Stimulated activated CD8-positive, alpha-beta memory T cell treated with anti-CD3 and anti-CD28 coated beads, Interleukin-12 subunit alpha, Interleukin-12 subunit beta, amount 100 ng/mL, for 24 hours (primary cell): ENCODE measurements at regions not wholly inside any gene's neighbourhood (a gene's known extent, or its start where the extent isn't known, plus 50 kb on each side); places are given as distances from the start of the nearest gene placed in this dataset.
"Not testable (repeated sequence)": the region's sequence is repeated elsewhere in the genome, so short reads cannot be mapped to it uniquely, and the experiment has no call there.

Experiments used
- DNase-seq: peaks from one replicate; pipeline ENCODE4 v3.0.0-alpha.2; 2020; ENCODE audit errors: extremely low read depth

DNA sequence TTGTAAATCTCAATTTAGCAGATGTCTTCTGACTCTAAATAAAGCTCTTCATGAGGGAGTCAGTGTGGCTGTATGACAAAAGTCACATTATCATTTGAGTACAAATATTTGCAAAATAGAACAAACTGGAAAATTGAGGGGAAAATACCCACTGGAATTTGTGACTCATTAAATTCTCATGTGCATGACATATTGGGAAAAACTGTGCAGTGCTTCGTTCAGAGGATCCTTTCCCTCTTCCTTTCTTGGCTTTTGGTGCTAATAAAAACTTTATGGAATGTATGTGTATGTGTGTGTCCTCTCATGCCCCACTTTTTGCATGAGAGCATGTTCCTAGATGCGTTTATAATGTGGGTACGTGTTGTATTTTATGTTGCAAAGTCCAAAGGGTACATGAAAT lies 267.8 kb downstream of the KTN1 start:
- DNase-seq: no peak

DNA sequence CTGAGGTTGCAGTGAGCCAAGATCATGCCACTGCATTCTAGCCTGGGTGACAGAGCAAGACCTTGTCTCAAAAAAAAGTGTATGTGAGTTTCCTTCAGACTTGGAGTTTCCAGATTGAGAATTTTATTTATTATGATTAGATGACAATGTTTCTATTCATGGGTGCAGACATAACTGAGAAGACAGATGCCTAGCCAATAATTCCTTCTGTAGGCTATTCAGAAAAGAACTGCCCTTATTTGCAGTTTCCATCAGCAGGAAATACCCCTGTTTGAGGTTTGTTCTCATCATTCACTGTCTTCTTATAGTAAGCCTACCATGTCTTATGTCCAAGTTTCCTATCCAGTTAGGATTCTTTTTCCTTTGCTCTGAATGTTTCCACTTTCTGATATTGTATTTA lies 269.0 kb downstream of the KTN1 start:
- no peak for DNase-seq

DNA sequence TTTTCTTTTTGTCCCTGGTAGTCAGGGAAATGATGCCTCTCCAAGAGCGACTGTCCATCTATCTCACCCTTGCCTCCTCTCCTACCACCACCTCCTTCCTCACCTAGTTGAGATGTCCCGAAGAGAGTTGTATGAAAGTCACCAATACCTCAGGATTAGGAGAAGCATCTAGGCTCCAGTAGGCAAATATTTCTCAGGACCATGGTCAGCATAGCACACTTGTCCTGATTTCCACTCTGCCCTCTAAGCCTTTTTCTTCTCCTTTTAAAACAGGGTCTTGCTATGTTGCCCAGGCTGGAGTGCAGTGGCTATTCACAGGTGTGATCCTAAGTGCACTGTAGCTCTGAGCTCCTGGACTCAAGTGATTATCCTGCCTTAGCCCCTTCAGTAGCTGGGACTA lies 268.4 kb upstream of the PELI2 start:
- no peak for DNase-seq

GRCh38 chr14:55850825-55851241 lies 267.4 kb upstream of the PELI2 start:
- no peak for DNase-seq

- DNase-seq: no peak
Observed at GRCh38 chr14:55851301-55851700, 266.9 kb upstream of the PELI2 start.

DNA sequence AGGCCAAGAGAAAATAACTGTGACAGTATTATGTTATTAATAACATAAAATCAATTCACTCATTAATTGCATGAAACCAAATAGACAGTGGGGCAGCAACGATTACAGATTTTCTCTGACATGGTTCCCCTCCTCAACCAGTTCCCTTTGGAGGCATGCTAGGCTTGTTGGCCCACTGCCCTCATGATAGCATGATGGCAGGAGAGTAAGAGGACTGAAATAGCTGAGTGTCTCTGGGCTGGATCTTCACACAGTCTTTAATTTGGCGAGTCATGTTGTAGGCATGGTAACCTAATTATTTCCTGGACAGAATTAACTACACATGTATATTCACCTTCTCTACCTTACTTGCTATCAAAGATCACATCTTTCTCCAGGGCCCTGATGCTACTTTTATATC lies 266.2 kb upstream of the PELI2 start:
- DNase-seq: no peak

- DNase-seq: no peak
Observed at GRCh38 chr14:55855751-55856150, 262.5 kb upstream of the PELI2 start.

- no peak for DNase-seq
Observed at GRCh38 chr14:55858604-55859003, 259.6 kb upstream of the PELI2 start.

DNA sequence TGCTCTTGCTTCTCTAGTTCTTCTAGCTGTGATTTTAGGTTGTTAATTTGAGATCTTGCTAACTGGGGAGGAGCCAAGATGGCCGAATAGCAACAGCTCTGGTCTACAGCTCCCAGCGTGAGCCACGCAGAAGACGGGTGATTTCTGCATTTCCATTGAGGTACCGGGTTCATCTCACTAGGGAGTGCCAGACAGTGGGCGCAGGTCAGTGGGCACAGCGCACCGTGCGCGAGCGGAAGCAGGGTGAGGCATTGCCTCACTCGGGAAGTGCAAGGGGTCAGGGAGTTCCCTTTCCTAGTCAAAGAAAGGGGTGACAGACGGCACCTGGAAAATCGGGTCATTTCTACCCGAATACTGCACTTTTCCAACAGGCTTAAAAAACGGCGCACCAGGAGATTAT lies 256.6 kb upstream of the PELI2 start:
- DNase-seq: not testable (repeated sequence)

- DNase-seq: no peak
Observed at GRCh38 chr14:55864890-55865655, 253.1 kb upstream of the PELI2 start.

DNA sequence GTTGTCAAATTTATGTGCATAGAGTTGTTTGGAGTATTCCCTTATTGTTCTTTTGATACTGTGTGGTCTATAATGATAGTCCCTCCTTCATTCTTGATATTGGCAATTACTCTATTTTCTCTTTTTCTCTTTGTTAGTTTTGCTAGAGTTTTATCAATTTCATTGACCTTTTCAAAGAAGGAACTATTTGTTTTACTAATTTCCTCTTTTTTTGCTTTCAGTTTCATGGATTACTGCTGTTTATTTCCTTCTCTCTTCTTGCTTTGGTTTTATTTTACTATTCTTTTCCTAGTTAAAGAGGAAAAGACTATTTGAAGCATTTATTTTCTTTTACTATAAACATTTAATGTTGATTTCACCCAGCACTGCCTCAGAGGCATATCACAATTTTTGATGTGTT lies 250.9 kb upstream of the PELI2 start:
- no peak for DNase-seq

GRCh38 chr14:55867719-55868118 lies 250.5 kb upstream of the PELI2 start:
- DNase-seq: no peak

- no peak for DNase-seq
Observed at GRCh38 chr14:55869397-55870049, 248.7 kb upstream of the PELI2 start.

DNA sequence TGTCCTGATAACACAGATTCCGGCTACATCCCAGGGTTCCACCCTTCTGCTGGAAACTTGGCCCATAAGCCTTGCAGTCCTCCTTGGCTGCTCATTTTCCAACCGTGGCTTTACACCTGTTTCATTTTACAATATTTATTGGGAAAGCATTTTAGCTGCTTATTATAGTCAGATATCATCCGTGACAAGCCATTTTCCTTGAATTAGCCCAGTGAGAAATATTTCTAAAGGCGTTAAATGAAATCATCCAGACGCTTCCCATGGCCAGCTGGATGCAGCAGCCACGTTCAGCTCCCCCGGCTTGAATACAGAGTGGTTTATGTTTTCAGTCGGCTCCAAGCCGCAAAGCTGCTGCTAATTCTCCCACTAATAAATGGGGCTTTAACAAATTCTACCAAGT lies 245.0 kb upstream of the PELI2 start:
- DNase-seq: no peak

- DNase-seq: no peak
Observed at GRCh38 chr14:55874785-55875184, 243.4 kb upstream of the PELI2 start.

DNA sequence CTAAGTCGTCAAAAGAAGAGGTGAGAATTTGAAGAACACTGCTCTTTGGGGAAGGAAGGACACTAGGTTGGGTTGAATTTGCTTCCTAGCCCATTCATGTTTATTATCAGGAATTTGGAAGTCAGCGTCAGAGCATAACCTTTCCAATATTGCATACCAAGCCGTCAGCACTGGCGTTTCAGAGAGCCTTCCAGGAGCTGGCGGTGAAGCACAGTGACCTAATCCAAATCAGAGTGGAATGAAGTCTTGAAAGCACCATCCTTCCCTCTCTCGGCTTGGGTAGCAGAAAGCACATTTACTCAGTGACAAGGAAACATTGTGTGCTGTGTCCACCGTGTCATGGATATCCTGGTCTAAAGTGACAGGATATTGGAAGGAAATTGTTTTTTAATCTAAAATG lies 240.3 kb upstream of the PELI2 start:
- DNase-seq: no peak

- no peak for DNase-seq
Observed at GRCh38 chr14:55881577-55882241, 236.5 kb upstream of the PELI2 start.

- DNase-seq: no peak
Observed at GRCh38 chr14:55884819-55885218, 233.4 kb upstream of the PELI2 start.

- no peak for DNase-seq
Observed at GRCh38 chr14:55889124-55889523, 229.1 kb upstream of the PELI2 start.

GRCh38 chr14:55891692-55892091 lies 226.5 kb upstream of the PELI2 start:
- no peak for DNase-seq

- DNase-seq: no peak
Observed at GRCh38 chr14:55892906-55893305, 225.3 kb upstream of the PELI2 start.

DNA sequence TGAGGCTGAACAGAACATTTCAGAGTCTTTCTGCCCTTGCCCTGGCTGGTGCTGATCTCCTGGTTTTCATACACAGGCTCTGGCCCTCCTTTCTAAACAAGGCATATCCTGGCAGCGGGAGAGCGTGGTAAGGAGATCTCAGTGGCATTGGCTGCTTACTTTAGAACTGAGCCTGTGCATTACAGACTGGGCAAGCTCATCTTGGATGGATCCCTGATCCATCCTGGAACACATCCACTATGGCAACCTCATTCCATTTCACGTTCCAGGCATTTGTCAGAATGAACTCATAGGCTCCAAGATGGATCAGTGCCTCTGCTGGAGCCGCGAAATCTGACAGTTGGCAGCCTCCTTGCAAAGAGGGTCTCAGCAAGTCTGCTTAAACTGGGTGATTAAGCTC lies 224.5 kb upstream of the PELI2 start:
- DNase-seq: no peak

- DNase-seq: no peak
Observed at GRCh38 chr14:55897031-55897430, 221.2 kb upstream of the PELI2 start.
